Type B pancreatic cell (in vitro differentiated cells): ENCODE measurements at regions not wholly inside any gene's neighbourhood (a gene's known extent, or its start where the extent isn't known, plus 50 kb on each side); places are given as distances from the start of the nearest gene placed in this dataset.

ENCODE experiments used
- DNase-seq: peaks from one replicate; pipeline ENCODE4 v3.0.0; 2021; ENCODE audit warnings: mixed read lengths; ENCODE audit not compliant: unreplicated experiment; ENCODE audit errors: extremely low spot score
- H3K27ac Mint-ChIP-seq: 2 replicates; pipeline ENCODE4 v1.8.0; 2021; ENCODE audit warnings: mild to moderate bottlenecking, mixed read lengths
- H3K27me3 Mint-ChIP-seq: 2 replicates; pipeline ENCODE4 v1.8.0; 2021; ENCODE audit warnings: mixed read lengths
- H3K36me3 Mint-ChIP-seq: 2 replicates; pipeline ENCODE4 v1.8.0; 2021; ENCODE audit warnings: mixed read lengths
- H3K4me1 Mint-ChIP-seq: one replicate; pipeline ENCODE4 v1.8.0; 2021; ENCODE audit warnings: mixed read lengths; ENCODE audit not compliant: unreplicated experiment
- H3K4me3 Mint-ChIP-seq: 2 replicates; pipeline ENCODE4 v1.8.0; 2021; ENCODE audit warnings: mild to moderate bottlenecking, mixed read lengths
- H3K9me3 Mint-ChIP-seq: 2 replicates; pipeline ENCODE4 v1.8.0; 2021; ENCODE audit warnings: mixed read lengths
- CTCF ChIP-seq: fragments of 200-600 bp; sonication (generic); conservative IDR thresholded peaks from 2 replicates; pipeline ENCODE4 v1.5.0; 2021; ENCODE audit warnings: antibody characterized with exemption, mild to moderate bottlenecking

DNA sequence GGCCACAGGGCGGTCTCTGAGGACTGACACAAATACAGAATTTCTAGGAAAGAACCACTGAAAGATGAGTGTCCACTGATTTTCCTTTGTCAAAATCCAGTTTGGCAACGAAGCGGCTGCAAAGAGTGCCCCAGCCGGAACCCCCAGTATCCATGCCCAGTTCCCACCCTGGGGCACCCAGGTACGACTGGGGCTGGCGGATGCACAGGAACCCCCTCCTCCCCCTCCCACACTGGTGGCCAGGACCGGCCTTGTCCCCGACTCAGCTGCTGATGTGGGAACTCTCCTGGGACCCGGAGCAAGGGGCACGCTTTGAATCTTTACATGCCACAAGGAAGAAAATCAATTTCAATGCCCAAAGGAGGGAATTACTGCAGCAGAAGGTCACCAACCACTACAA, 220.8 kb upstream of the ZNF507 start:
- H3K9me3 Mint-ChIP-seq: no peaks in the 10 kb centered on the region
- TF ChIP-seq CTCF: no peak
- no peak overlapping the region for H3K27ac Mint-ChIP-seq
- no peak overlapping the region for H3K4me3 Mint-ChIP-seq
- no peaks in the 10 kb centered on the region for H3K36me3 Mint-ChIP-seq
- peaks cover 6% of the 10 kb centered on the region for H3K4me1 Mint-ChIP-seq
- no peak for DNase-seq
- peaks cover 7% of the 10 kb centered on the region for H3K27me3 Mint-ChIP-seq

DNA sequence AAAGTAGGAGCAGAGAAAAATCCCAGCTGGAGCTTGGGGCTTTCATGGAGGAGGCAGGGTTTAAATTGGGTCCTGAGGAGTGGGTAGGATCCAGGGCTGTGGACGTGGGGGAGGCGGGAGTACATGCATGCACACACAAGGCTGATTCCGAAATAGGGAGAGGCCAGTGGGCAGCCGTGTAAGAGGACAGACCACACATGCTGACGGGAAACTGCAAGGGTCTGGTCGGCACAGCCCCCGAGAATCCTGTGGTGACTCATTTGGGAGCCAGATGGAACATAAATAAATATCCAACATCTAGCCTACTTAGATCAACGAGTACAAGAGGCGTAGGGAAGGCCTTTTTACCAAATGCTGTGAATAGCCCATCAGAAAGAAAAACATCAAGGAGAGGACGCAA, 216.3 kb upstream of the ZNF507 start:
- H3K27me3 Mint-ChIP-seq: peaks cover 3% of the 10 kb centered on the region
- no peak overlapping the region for H3K27ac Mint-ChIP-seq
- TF ChIP-seq CTCF: no peak
- H3K36me3 Mint-ChIP-seq: no peaks in the 10 kb centered on the region
- no peaks in the 10 kb centered on the region for H3K9me3 Mint-ChIP-seq
- no peak for DNase-seq
- peaks cover 10% of the 10 kb centered on the region for H3K4me1 Mint-ChIP-seq
- no peak overlapping the region for H3K4me3 Mint-ChIP-seq

DNA sequence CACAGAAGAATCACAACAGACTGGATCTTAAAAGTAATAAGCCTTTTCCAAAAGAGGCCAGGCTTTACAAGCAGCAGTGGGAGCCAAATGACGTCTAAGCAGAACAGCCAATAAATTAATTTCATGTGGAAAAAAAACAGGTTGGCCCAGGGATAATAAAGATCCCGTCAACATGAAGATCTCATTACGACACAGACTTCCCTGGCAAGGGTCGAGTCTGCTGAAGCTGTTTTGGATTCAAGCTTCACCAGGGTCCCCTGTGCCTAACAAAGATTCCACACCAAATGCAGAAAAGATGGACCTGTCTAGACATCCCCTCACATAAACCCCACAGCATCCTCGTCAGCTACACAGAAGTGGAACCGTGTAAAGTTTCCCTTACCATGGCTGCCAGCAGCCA, 215.1 kb upstream of the ZNF507 start:
- H3K4me1 Mint-ChIP-seq: peaks cover 10% of the 10 kb centered on the region

GRCh38 chr19:32131005-32131404, 214.4 kb upstream of the ZNF507 start:
- Mint-ChIP-seq H3K4me3 (no peak overlapping the region), H3K27ac (no peak overlapping the region), H3K27me3 (no peaks in the 10 kb centered on the region), H3K4me1 (peaks cover 10% of the 10 kb centered on the region), H3K9me3 (no peaks in the 10 kb centered on the region), H3K36me3 (no peaks in the 10 kb centered on the region)
- no peak for TF ChIP-seq CTCF
- no peak for DNase-seq

More for the DNA sequence above, 215.1 kb upstream of the ZNF507 start:
- H3K9me3 Mint-ChIP-seq: no peaks in the 10 kb centered on the region
- no peak overlapping the region for H3K4me3 Mint-ChIP-seq
- no peak overlapping the region for H3K27ac Mint-ChIP-seq
- no peaks in the 10 kb centered on the region for H3K27me3 Mint-ChIP-seq
- H3K36me3 Mint-ChIP-seq: no peaks in the 10 kb centered on the region
- DNase-seq: no peak
- TF ChIP-seq CTCF: no peak

- DNase-seq: no peak
- no peaks in the 10 kb centered on the region for H3K36me3 Mint-ChIP-seq
- no peak overlapping the region for H3K4me3 Mint-ChIP-seq
- H3K4me1 Mint-ChIP-seq: no peaks in the 10 kb centered on the region
- no peak overlapping the region for H3K27ac Mint-ChIP-seq
- no peaks in the 10 kb centered on the region for H3K27me3 Mint-ChIP-seq
- TF ChIP-seq CTCF: peak; percentile 55
- H3K9me3 Mint-ChIP-seq: no peaks in the 10 kb centered on the region
These were observed 207.0 kb upstream of the ZNF507 start for GRCh38 chr19:32138416-32138815.
